GM23338 (cell line): ENCODE measurements at regions not wholly inside any gene's neighbourhood (a gene's known extent, or its start where the extent isn't known, plus 50 kb on each side); places are given as distances from the start of the nearest gene placed in this dataset.

ENCODE experiments used
- ATAC-seq: fragments of 200-7000 bp; cut with Tn5 transposase; 3 replicates; pipeline ENCODE4 v1.9.1; 2020
- DNase-seq: peaks from one replicate; pipeline ENCODE4 v3.0.0-alpha.2; 2015; ENCODE audit warnings: low spot score
- H2AFZ ChIP-seq: fragments of 200-600 bp; sonication (generic); 2 replicates; pipeline ENCODE4 v1.8.0; 2016; ENCODE audit warnings: antibody characterized with exemption, mild to moderate bottlenecking, moderate library complexity
- H3F3A ChIP-seq: fragments of 200-600 bp; sonication (generic); replicated peaks from 2 replicates; pipeline ENCODE4 v1.8.0; 2017; ENCODE audit warnings: antibody characterized with exemption, mixed run types, low read depth
- H3K27ac ChIP-seq: fragments of 200-600 bp; sonication (generic); 2 replicates; pipeline ENCODE4 v1.6.1; 2016; ENCODE audit warnings: low read depth
- H3K27me3 ChIP-seq: fragments of 200-600 bp; sonication (generic); 2 replicates; pipeline ENCODE4 v1.8.0; 2016; ENCODE audit warnings: mild to moderate bottlenecking, mixed run types, moderate library complexity; ENCODE audit not compliant: insufficient read depth
- H3K36me3 ChIP-seq: fragments of 200-600 bp; sonication (generic); 2 replicates; pipeline ENCODE4 v1.8.0; 2016; ENCODE audit warnings: mild to moderate bottlenecking; ENCODE audit not compliant: insufficient read depth
- H3K4me1 ChIP-seq: fragments of 200-600 bp; sonication (generic); 2 replicates; pipeline ENCODE4 v1.8.0; 2016; ENCODE audit warnings: mild to moderate bottlenecking, moderate library complexity; ENCODE audit not compliant: insufficient read depth
- H3K4me2 ChIP-seq: fragments of 200-600 bp; sonication (generic); 2 replicates; pipeline ENCODE4 v1.7.1; 2017; ENCODE audit warnings: mixed run types
- H3K4me3 ChIP-seq: fragments of 200-600 bp; sonication (generic); 2 replicates; pipeline ENCODE4 v1.6.1; 2016; ENCODE audit warnings: mixed run types
- H3K79me2 ChIP-seq: fragments of 200-600 bp; sonication (generic); replicated peaks from 2 replicates; pipeline ENCODE4 v1.8.0; 2017; ENCODE audit warnings: mild to moderate bottlenecking; ENCODE audit not compliant: insufficient read depth
- H3K9me2 ChIP-seq: fragments of 200-600 bp; sonication (generic); 2 replicates; pipeline ENCODE4 v1.8.0; 2017; ENCODE audit not compliant: insufficient read depth
- H4K20me1 ChIP-seq: fragments of 200-600 bp; sonication (generic); replicated peaks from 2 replicates; pipeline ENCODE4 v1.8.0; 2017; ENCODE audit warnings: mild to moderate bottlenecking; ENCODE audit not compliant: insufficient read depth
- H3K27ac Mint-ChIP-seq: 2 replicates; pipeline ENCODE4 v1.8.0; 2020; ENCODE audit warnings: inconsistent platforms, mild to moderate bottlenecking, moderate library complexity, mixed read lengths
- H3K27me3 Mint-ChIP-seq: 3 replicates; pipeline ENCODE4 v1.8.0; 2022; ENCODE audit warnings: low read depth, mild to moderate bottlenecking, moderate library complexity, mixed read lengths, inconsistent platforms; ENCODE audit not compliant: insufficient read depth, poor library complexity
- H3K36me3 Mint-ChIP-seq: 3 replicates; pipeline ENCODE4 v1.8.0; 2021; ENCODE audit warnings: low read depth, mild to moderate bottlenecking, inconsistent platforms, moderate library complexity, mixed read lengths
- H3K4me1 Mint-ChIP-seq: 3 replicates; pipeline ENCODE4 v1.8.0; 2020; ENCODE audit warnings: mild to moderate bottlenecking, inconsistent platforms, mixed read lengths
- H3K4me3 Mint-ChIP-seq: 3 replicates; pipeline ENCODE4 v1.8.0; 2021; ENCODE audit warnings: moderate library complexity, mild to moderate bottlenecking, inconsistent platforms, mixed read lengths
- H3K9me3 Mint-ChIP-seq: 3 replicates; pipeline ENCODE4 v1.8.0; 2020; ENCODE audit warnings: moderate library complexity, mild to moderate bottlenecking, inconsistent platforms, mixed read lengths
- CREB1 ChIP-seq: fragments of 250-450 bp; sonication (Bioruptor Pico); IDR thresholded peaks from 2 replicates; pipeline ENCODE4 v1.5.0; 2020; ENCODE audit warnings: low read depth, mild to moderate bottlenecking, moderate library complexity
- CTCF ChIP-seq, 2 experiments: fragments of 200-600 bp in 1 of 2; sonication (generic) in 1 of 2; conservative IDR thresholded peaks; 2 replicates each; pipeline versions ENCODE4 v1.5.1 to v1.6.1; 2016 to 2017; ENCODE audit warnings: antibody characterized with exemption in 2 of 2, low read depth in 2 of 2, mild to moderate bottlenecking in 2 of 2, moderate library complexity in 1 of 2
- ETS1 ChIP-seq: IDR thresholded peaks from 2 replicates; pipeline ENCODE4 v1.6.1; 2016; ENCODE audit warnings: antibody characterized with exemption
- EZH2 ChIP-seq: fragments of 200-600 bp; sonication (generic); IDR thresholded peaks from one replicate; pipeline ENCODE4 v1.8.0; 2017; ENCODE audit warnings: antibody characterized with exemption, mild to moderate bottlenecking, low read depth; ENCODE audit not compliant: unreplicated experiment
- EZH2phosphoT487 ChIP-seq: fragments of 200-600 bp; sonication (generic); IDR thresholded peaks from one replicate; pipeline ENCODE4 v1.8.1; 2018; ENCODE audit warnings: antibody characterized with exemption; ENCODE audit not compliant: unreplicated experiment
- JUNB ChIP-seq: IDR thresholded peaks from one replicate; pipeline ENCODE4 v1.6.1; 2016; ENCODE audit warnings: antibody characterized with exemption; ENCODE audit not compliant: unreplicated experiment
- NANOG ChIP-seq: IDR thresholded peaks from 2 replicates; pipeline ENCODE4 v1.6.1; 2016; ENCODE audit warnings: antibody characterized with exemption, borderline replicate concordance
- POLR2AphosphoS5 ChIP-seq: IDR thresholded peaks from 2 replicates; pipeline ENCODE4 v1.6.1; 2016; ENCODE audit warnings: antibody characterized with exemption, low read depth
- STAT1 ChIP-seq: IDR thresholded peaks from one replicate; pipeline ENCODE4 v1.6.1; 2016; ENCODE audit warnings: antibody characterized with exemption; ENCODE audit not compliant: unreplicated experiment
- ZNF114 ChIP-seq: fragments of 250-450 bp; sonication (Bioruptor Pico); IDR thresholded peaks from 2 replicates; pipeline ENCODE4 v1.5.0; 2020; ENCODE audit warnings: mild to moderate bottlenecking, moderate library complexity
- ZNF331 ChIP-seq: fragments of 250-450 bp; sonication (Bioruptor Pico); IDR thresholded peaks from 2 replicates; pipeline ENCODE4 v1.5.0; 2020; ENCODE audit warnings: low read depth, mild to moderate bottlenecking, moderate library complexity
- TF ChIP-seq, protein P1 (sequence below): IDR thresholded peaks from one replicate; pipeline ENCODE4 v1.6.1; 2018; ENCODE audit warnings: antibody characterized with exemption; ENCODE audit not compliant: unreplicated experiment
- TF ChIP-seq, protein P2 (sequence below): fragments of 250-450 bp; sonication (Bioruptor Pico); IDR thresholded peaks from 2 replicates; pipeline ENCODE4 v1.5.0; 2020; ENCODE audit warnings: mild to moderate bottlenecking, moderate library complexity

GRCh38 chr2:89811295-89811694 lies 1119.8 kb downstream of the RPIA start:
- H3K4me3 Mint-ChIP-seq: no peak overlapping the region
- no peaks in the 10 kb centered on the region for H3K27me3 ChIP-seq
- no peaks in the 10 kb centered on the region for H3K4me1 ChIP-seq
- H3K27me3 Mint-ChIP-seq: peaks cover 16% of the 10 kb centered on the region
- no peak for DNase-seq
- H3K36me3 Mint-ChIP-seq: peaks cover 88% of the 10 kb centered on the region
- no peak overlapping the region for H3K4me3 ChIP-seq
- H3F3A ChIP-seq: no peaks in the 10 kb centered on the region
- no peak overlapping the region for H3K27ac ChIP-seq
- H3K9me3 Mint-ChIP-seq: peaks cover 23% of the 10 kb centered on the region
- H3K9me2 ChIP-seq: no peaks in the 10 kb centered on the region
- no peak for ATAC-seq
- H3K4me1 Mint-ChIP-seq: no peaks in the 10 kb centered on the region
- H3K36me3 ChIP-seq: peaks cover 46% of the 10 kb centered on the region
- TF ChIP-seq STAT1 (no peak), JUNB (no peak), EZH2phosphoT487 (no peak), ETS1 (no peak), POLR2AphosphoS5 (no peak), CTCF (conservative IDR thresholded peaks at IDR 0.05; ENCODE audit: low read depth in 2 of 2) (no peak), ZNF331 (CRISPR knock-in tag) (no peak), ZNF114 (CRISPR knock-in tag) (no peak), NANOG (no peak), CREB1 (CRISPR knock-in tag) (no peak), EZH2 (no peak)
- TF ChIP-seq, protein P1, sequence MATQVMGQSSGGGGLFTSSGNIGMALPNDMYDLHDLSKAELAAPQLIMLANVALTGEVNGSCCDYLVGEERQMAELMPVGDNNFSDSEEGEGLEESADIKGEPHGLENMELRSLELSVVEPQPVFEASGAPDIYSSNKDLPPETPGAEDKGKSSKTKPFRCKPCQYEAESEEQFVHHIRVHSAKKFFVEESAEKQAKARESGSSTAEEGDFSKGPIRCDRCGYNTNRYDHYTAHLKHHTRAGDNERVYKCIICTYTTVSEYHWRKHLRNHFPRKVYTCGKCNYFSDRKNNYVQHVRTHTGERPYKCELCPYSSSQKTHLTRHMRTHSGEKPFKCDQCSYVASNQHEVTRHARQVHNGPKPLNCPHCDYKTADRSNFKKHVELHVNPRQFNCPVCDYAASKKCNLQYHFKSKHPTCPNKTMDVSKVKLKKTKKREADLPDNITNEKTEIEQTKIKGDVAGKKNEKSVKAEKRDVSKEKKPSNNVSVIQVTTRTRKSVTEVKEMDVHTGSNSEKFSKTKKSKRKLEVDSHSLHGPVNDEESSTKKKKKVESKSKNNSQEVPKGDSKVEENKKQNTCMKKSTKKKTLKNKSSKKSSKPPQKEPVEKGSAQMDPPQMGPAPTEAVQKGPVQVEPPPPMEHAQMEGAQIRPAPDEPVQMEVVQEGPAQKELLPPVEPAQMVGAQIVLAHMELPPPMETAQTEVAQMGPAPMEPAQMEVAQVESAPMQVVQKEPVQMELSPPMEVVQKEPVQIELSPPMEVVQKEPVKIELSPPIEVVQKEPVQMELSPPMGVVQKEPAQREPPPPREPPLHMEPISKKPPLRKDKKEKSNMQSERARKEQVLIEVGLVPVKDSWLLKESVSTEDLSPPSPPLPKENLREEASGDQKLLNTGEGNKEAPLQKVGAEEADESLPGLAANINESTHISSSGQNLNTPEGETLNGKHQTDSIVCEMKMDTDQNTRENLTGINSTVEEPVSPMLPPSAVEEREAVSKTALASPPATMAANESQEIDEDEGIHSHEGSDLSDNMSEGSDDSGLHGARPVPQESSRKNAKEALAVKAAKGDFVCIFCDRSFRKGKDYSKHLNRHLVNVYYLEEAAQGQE: no peak
- TF ChIP-seq, protein P2, sequence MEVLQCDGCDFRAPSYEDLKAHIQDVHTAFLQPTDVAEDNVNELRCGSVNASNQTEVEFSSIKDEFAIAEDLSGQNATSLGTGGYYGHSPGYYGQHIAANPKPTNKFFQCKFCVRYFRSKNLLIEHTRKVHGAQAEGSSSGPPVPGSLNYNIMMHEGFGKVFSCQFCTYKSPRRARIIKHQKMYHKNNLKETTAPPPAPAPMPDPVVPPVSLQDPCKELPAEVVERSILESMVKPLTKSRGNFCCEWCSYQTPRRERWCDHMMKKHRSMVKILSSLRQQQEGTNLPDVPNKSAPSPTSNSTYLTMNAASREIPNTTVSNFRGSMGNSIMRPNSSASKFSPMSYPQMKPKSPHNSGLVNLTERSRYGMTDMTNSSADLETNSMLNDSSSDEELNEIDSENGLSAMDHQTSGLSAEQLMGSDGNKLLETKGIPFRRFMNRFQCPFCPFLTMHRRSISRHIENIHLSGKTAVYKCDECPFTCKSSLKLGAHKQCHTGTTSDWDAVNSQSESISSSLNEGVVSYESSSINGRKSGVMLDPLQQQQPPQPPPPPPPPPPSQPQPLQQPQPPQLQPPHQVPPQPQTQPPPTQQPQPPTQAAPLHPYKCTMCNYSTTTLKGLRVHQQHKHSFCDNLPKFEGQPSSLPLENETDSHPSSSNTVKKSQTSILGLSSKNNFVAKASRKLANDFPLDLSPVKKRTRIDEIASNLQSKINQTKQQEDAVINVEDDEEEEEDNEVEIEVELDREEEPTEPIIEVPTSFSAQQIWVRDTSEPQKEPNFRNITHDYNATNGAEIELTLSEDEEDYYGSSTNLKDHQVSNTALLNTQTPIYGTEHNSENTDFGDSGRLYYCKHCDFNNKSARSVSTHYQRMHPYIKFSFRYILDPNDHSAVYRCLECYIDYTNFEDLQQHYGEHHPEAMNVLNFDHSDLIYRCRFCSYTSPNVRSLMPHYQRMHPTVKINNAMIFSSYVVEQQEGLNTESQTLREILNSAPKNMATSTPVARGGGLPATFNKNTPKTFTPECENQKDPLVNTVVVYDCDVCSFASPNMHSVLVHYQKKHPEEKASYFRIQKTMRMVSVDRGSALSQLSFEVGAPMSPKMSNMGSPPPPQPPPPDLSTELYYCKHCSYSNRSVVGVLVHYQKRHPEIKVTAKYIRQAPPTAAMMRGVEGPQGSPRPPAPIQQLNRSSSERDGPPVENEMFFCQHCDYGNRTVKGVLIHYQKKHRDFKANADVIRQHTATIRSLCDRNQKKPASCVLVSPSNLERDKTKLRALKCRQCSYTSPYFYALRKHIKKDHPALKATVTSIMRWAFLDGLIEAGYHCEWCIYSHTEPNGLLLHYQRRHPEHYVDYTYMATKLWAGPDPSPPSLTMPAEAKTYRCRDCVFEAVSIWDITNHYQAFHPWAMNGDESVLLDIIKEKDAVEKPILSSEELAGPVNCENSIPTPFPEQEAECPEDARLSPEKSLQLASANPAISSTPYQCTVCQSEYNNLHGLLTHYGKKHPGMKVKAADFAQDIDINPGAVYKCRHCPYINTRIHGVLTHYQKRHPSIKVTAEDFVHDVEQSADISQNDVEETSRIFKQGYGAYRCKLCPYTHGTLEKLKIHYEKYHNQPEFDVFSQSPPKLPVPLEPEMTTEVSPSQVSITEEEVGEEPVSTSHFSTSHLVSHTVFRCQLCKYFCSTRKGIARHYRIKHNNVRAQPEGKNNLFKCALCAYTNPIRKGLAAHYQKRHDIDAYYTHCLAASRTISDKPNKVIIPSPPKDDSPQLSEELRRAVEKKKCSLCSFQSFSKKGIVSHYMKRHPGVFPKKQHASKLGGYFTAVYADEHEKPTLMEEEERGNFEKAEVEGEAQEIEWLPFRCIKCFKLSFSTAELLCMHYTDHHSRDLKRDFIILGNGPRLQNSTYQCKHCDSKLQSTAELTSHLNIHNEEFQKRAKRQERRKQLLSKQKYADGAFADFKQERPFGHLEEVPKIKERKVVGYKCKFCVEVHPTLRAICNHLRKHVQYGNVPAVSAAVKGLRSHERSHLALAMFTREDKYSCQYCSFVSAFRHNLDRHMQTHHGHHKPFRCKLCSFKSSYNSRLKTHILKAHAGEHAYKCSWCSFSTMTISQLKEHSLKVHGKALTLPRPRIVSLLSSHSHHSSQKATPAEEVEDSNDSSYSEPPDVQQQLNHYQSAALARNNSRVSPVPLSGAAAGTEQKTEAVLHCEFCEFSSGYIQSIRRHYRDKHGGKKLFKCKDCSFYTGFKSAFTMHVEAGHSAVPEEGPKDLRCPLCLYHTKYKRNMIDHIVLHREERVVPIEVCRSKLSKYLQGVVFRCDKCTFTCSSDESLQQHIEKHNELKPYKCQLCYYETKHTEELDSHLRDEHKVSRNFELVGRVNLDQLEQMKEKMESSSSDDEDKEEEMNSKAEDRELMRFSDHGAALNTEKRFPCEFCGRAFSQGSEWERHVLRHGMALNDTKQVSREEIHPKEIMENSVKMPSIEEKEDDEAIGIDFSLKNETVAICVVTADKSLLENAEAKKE (CRISPR knock-in tag): no peak
- no peak overlapping the region for H3K4me2 ChIP-seq
- no peak overlapping the region for H2AFZ ChIP-seq
- no peaks in the 10 kb centered on the region for H4K20me1 ChIP-seq
- H3K27ac Mint-ChIP-seq: no peak overlapping the region
- H3K79me2 ChIP-seq: no peaks in the 10 kb centered on the region
